ENCODE measurements at regions not wholly inside any gene's neighbourhood (a gene's known extent, or its start where the extent isn't known, plus 50 kb on each side); places are given as distances from the start of the nearest gene placed in this dataset.

DNA sequence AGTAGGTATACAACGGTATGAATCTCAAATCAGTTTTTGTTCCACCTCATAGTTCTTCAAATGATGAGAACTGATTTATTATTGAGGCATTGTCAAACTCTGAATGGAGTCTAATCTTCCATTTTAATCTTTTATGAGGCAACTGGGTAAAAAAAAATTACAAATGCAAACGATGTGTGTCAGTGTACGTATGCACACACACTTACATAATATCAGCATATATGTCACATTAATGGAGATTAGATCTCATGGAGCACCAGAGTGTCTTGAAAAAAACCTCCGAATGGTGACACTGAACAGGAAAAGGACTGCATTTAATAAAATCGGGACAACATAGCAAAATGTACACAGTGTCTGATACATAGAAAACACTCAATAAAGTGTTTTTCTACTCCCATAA is 842.7 kb downstream of the EFNB2 start:
- TF ChIP-seq, protein P1, sequence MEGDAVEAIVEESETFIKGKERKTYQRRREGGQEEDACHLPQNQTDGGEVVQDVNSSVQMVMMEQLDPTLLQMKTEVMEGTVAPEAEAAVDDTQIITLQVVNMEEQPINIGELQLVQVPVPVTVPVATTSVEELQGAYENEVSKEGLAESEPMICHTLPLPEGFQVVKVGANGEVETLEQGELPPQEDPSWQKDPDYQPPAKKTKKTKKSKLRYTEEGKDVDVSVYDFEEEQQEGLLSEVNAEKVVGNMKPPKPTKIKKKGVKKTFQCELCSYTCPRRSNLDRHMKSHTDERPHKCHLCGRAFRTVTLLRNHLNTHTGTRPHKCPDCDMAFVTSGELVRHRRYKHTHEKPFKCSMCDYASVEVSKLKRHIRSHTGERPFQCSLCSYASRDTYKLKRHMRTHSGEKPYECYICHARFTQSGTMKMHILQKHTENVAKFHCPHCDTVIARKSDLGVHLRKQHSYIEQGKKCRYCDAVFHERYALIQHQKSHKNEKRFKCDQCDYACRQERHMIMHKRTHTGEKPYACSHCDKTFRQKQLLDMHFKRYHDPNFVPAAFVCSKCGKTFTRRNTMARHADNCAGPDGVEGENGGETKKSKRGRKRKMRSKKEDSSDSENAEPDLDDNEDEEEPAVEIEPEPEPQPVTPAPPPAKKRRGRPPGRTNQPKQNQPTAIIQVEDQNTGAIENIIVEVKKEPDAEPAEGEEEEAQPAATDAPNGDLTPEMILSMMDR (IDR thresholded peaks at IDR 0.05; ENCODE audit: poor library complexity) = no peak
- TF ChIP-seq EZH2 (IDR thresholded peaks at IDR 0.05; ENCODE audit: borderline replicate concordance) = no peak
- no peak for TF ChIP-seq EZH2phosphoT487 (IDR thresholded peaks at IDR 0.05; ENCODE audit: low read depth, severe bottlenecking, unreplicated experiment)

Measured in hepatocyte (in vitro differentiated cells).